ENCODE measurements at regions not wholly inside any gene's neighbourhood (a gene's known extent, or its start where the extent isn't known, plus 50 kb on each side); places are given as distances from the start of the nearest gene placed in this dataset.

DNA sequence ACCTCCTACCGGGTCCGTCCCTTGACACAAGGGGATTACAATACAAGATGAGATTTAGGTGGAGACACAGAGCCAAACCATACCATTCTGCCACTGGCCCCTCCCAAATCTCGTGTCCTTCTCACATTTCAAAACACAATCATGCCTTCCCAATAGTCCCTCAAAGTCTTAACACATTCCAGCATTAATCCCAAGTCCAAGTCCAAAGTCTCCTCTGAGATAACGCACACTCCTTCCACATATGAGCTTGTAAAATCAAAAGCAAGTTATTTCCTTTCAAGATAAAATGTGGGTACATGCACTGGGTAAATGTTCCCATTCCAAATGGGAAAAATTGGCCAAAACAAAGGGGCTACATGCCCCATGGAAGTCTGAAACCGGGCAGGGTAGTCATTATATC, 463.9 kb upstream of the CDH9 start:
- Histone ChIP-seq H3K36me3 (no peaks in the 10 kb centered on the region), H3K4me3 (no peak overlapping the region), H3K27ac (no peak overlapping the region), H3K27me3 (replicated peaks; ENCODE audit: insufficient read depth) (no peaks in the 10 kb centered on the region), H3K4me1 (ENCODE audit: control insufficient read depth in 1 of 2, low read depth in 2 of 2) (no peaks in the 10 kb centered on the region), H3K9me3 (no peaks in the 10 kb centered on the region)
- TF ChIP-seq, protein P1, sequence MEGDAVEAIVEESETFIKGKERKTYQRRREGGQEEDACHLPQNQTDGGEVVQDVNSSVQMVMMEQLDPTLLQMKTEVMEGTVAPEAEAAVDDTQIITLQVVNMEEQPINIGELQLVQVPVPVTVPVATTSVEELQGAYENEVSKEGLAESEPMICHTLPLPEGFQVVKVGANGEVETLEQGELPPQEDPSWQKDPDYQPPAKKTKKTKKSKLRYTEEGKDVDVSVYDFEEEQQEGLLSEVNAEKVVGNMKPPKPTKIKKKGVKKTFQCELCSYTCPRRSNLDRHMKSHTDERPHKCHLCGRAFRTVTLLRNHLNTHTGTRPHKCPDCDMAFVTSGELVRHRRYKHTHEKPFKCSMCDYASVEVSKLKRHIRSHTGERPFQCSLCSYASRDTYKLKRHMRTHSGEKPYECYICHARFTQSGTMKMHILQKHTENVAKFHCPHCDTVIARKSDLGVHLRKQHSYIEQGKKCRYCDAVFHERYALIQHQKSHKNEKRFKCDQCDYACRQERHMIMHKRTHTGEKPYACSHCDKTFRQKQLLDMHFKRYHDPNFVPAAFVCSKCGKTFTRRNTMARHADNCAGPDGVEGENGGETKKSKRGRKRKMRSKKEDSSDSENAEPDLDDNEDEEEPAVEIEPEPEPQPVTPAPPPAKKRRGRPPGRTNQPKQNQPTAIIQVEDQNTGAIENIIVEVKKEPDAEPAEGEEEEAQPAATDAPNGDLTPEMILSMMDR (IDR thresholded peaks at IDR 0.05), result no peak
- ATAC-seq (ENCODE audit: insufficient number of reproducible peaks, low FRiP score, low read depth), result no peak
- DNase-seq (ENCODE audit: low spot score), result no peak

DNA sequence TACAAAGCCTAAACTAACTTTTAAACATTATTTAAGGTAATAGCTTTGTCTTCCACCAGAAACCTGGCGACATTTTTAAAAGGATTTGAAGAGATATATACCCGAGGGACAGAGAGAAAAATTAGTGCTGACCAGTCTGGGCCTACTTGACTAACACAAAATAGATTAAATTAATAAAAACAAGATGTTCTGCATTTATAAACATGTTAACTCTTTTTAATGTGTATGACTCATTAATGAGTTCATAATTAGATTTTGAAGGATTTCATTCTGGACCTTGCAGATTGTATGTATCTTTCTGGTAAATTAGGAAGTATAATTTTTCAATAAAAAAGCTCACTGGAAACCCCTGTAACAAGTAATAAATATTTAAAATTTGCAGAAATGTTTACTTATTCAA, 459.1 kb upstream of the CDH9 start:
- no peak for ATAC-seq (ENCODE audit: insufficient number of reproducible peaks, low FRiP score, low read depth)
- no peak for DNase-seq (ENCODE audit: low spot score)
- H3K27me3 ChIP-seq (replicated peaks; ENCODE audit: insufficient read depth), result no peaks in the 10 kb centered on the region
- TF ChIP-seq, protein P1 (IDR thresholded peaks at IDR 0.05), result no peak
- no peak overlapping the region for H3K4me3 ChIP-seq
- no peaks in the 10 kb centered on the region for H3K9me3 ChIP-seq
- H3K36me3 ChIP-seq, result no peaks in the 10 kb centered on the region
- no peak overlapping the region for H3K27ac ChIP-seq
- no peaks in the 10 kb centered on the region for H3K4me1 ChIP-seq (ENCODE audit: control insufficient read depth in 1 of 2, low read depth in 2 of 2)

- H3K27ac ChIP-seq, result no peak overlapping the region
- TF ChIP-seq, protein P1 (IDR thresholded peaks at IDR 0.05), result no peak
- ATAC-seq (ENCODE audit: insufficient number of reproducible peaks, low FRiP score, low read depth), result no peak
- H3K27me3 ChIP-seq (replicated peaks; ENCODE audit: insufficient read depth), result no peaks in the 10 kb centered on the region
- no peak overlapping the region for H3K4me3 ChIP-seq
- DNase-seq (ENCODE audit: low spot score), result no peak
- no peaks in the 10 kb centered on the region for H3K36me3 ChIP-seq
- no peaks in the 10 kb centered on the region for H3K4me1 ChIP-seq (ENCODE audit: control insufficient read depth in 1 of 2, low read depth in 2 of 2)
- no peaks in the 10 kb centered on the region for H3K9me3 ChIP-seq
Measured at GRCh38 chr5:27494887-27495286, 456.5 kb upstream of the CDH9 start.

- ATAC-seq (ENCODE audit: insufficient number of reproducible peaks, low FRiP score, low read depth) (no peak), DNase-seq (ENCODE audit: low spot score) (no peak)
- Histone ChIP-seq H3K27me3 (replicated peaks; ENCODE audit: insufficient read depth) (no peaks in the 10 kb centered on the region), H3K4me3 (no peak overlapping the region), H3K36me3 (no peaks in the 10 kb centered on the region), H3K27ac (no peak overlapping the region), H3K9me3 (no peaks in the 10 kb centered on the region), H3K4me1 (ENCODE audit: control insufficient read depth in 1 of 2, low read depth in 2 of 2) (no peaks in the 10 kb centered on the region)
- TF ChIP-seq, protein P1 (IDR thresholded peaks at IDR 0.05), result no peak
Measured at GRCh38 chr5:27491746-27492439, 453.5 kb upstream of the CDH9 start.

DNA sequence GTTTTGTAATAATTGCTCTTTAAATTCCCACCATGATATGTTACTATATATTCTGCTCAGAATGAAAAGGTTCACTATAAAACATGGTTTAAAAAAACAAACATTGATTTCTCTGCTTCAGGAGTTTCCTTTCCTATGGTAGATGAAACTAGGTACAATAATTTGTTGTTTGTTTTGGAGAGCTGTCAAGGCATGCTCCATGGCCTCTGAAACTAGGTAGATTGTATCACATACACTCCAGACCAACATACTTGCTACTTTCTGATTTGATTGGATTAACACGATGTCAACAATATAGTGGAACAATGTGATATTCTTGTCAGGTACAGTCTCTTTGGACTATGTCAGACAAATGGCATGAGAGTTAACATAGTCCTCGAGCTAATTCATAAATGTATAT, 452.7 kb upstream of the CDH9 start:
- no peak for ATAC-seq (ENCODE audit: insufficient number of reproducible peaks, low FRiP score, low read depth)
- H3K4me3 ChIP-seq, result no peak overlapping the region
- no peak for DNase-seq (ENCODE audit: low spot score)
- TF ChIP-seq, protein P1 (IDR thresholded peaks at IDR 0.05), result no peak
- H3K36me3 ChIP-seq, result no peaks in the 10 kb centered on the region
- no peaks in the 10 kb centered on the region for H3K9me3 ChIP-seq
- no peaks in the 10 kb centered on the region for H3K27me3 ChIP-seq (replicated peaks; ENCODE audit: insufficient read depth)
- no peaks in the 10 kb centered on the region for H3K4me1 ChIP-seq (ENCODE audit: control insufficient read depth in 1 of 2, low read depth in 2 of 2)
- no peak overlapping the region for H3K27ac ChIP-seq
